ENCODE measurements at regions not wholly inside any gene's neighbourhood (a gene's known extent, or its start where the extent isn't known, plus 50 kb on each side); places are given as distances from the start of the nearest gene placed in this dataset.

DNA sequence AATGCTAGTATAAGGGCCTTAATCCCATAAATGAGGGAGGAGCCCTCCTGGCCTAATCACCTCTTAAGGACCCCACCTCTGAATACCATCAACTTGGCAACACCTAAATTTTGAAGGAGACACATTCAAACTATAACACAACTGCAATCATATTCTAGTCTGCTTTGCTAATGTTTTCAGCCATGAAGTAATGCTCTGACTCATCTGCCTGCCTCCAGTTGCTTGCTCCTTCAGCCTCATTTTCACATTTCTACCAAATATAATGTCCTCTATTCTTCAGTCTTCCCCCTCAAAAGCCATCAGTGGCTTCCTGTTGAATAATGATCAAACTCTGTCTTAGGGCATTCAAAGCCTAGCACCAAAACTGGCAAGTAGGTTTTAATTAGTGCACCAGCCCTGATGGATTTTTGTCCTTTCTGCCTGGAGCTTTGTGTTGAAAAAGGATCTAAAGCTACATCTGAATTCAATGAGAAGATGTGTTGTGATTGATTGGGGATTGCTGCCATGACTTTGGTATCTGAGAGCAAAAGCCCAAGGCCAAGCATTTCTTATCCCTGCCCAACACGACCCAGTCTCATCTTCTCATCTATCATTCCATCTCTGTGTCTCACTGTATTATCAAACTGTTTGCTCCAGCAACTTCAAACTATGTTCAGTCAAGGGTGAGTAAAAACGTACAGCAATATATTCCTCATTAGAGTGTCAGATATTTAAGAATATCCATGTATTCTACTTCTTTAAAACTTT is 140.8 kb upstream of the ELAC2 start:
- no peak for TF ChIP-seq REST (IDR thresholded peaks at IDR 0.05; ENCODE audit: insufficient read depth in 1 of 2, low read depth in 2 of 2, low read length in 2 of 2)
- no peak for TF ChIP-seq SIN3A (IDR thresholded peaks at IDR 0.05; ENCODE audit: borderline replicate concordance, insufficient read depth, low read length)
- TF ChIP-seq FOXP2 (optimal IDR thresholded peaks at IDR 0.05; ENCODE audit: borderline replicate concordance, extremely low read depth, extremely low read length, insufficient read depth): no peak
- TF ChIP-seq POLR2AphosphoS5 (IDR thresholded peaks at IDR 0.05; ENCODE audit: low read depth, low read length): no peak
- TF ChIP-seq TAF1 (IDR thresholded peaks at IDR 0.05; ENCODE audit: borderline replicate concordance, insufficient read depth, low read length): no peak

DNA sequence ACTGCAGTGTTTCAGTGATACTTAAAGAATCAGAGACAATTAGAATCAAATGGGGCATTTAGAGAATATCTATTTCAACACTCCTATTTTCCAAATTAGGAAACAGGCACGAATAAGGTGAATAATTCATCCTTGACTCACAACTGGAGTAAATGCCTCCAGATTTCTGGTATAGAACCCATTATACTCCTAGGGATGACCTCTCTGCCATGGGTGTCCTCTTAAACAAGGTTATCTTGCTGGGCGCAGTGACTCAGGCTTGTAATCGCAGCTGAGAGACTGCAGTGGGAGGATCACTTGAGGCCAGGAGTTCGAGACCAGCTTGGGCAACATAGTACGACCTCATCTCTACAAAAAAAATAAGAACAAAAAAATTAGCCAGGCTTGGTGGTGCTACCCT is 139.8 kb upstream of the ELAC2 start:
- TF ChIP-seq REST (IDR thresholded peaks at IDR 0.05; ENCODE audit: insufficient read depth in 1 of 2, low read depth in 2 of 2, low read length in 2 of 2) (no peak), SIN3A (IDR thresholded peaks at IDR 0.05; ENCODE audit: borderline replicate concordance, insufficient read depth, low read length) (no peak), POLR2AphosphoS5 (IDR thresholded peaks at IDR 0.05; ENCODE audit: low read depth, low read length) (no peak), TAF1 (IDR thresholded peaks at IDR 0.05; ENCODE audit: borderline replicate concordance, insufficient read depth, low read length) (no peak), FOXP2 (optimal IDR thresholded peaks at IDR 0.05; ENCODE audit: borderline replicate concordance, extremely low read depth, extremely low read length, insufficient read depth) (no peak)

GRCh38 chr17:13154930-13155329 is 137.1 kb upstream of the ELAC2 start:
- TF ChIP-seq FOXP2 (optimal IDR thresholded peaks at IDR 0.05; ENCODE audit: borderline replicate concordance, extremely low read depth, extremely low read length, insufficient read depth) (no peak), POLR2AphosphoS5 (IDR thresholded peaks at IDR 0.05; ENCODE audit: low read depth, low read length) (no peak), REST (IDR thresholded peaks at IDR 0.05; ENCODE audit: insufficient read depth in 1 of 2, low read depth in 2 of 2, low read length in 2 of 2) (no peak), TAF1 (IDR thresholded peaks at IDR 0.05; ENCODE audit: borderline replicate concordance, insufficient read depth, low read length) (no peak), SIN3A (IDR thresholded peaks at IDR 0.05; ENCODE audit: borderline replicate concordance, insufficient read depth, low read length) (no peak)

GRCh38 chr17:13154398-13154797 is 136.6 kb upstream of the ELAC2 start:
- TF ChIP-seq SIN3A (IDR thresholded peaks at IDR 0.05; ENCODE audit: borderline replicate concordance, insufficient read depth, low read length): no peak
- no peak for TF ChIP-seq POLR2AphosphoS5 (IDR thresholded peaks at IDR 0.05; ENCODE audit: low read depth, low read length)
- no peak for TF ChIP-seq FOXP2 (optimal IDR thresholded peaks at IDR 0.05; ENCODE audit: borderline replicate concordance, extremely low read depth, extremely low read length, insufficient read depth)
- no peak for TF ChIP-seq REST (IDR thresholded peaks at IDR 0.05; ENCODE audit: insufficient read depth in 1 of 2, low read depth in 2 of 2, low read length in 2 of 2)
- no peak for TF ChIP-seq TAF1 (IDR thresholded peaks at IDR 0.05; ENCODE audit: borderline replicate concordance, insufficient read depth, low read length)
